ENCODE measurements at regions not wholly inside any gene's neighbourhood (a gene's known extent, or its start where the extent isn't known, plus 50 kb on each side); places are given as distances from the start of the nearest gene placed in this dataset.

GRCh38 chr5:175162036-175162435, 281.9 kb downstream of the DRD1 start:
- no peak for TF ChIP-seq CTCF (conservative IDR thresholded peaks at IDR 0.05; ENCODE audit: low read depth, low read length)
- no peak for TF ChIP-seq RAD21 (IDR thresholded peaks at IDR 0.05; ENCODE audit: low read length)
- no peak for TF ChIP-seq RFX5 (IDR thresholded peaks at IDR 0.05; ENCODE audit: low read depth, low read length)
- TF ChIP-seq POLR2A (IDR thresholded peaks at IDR 0.05; ENCODE audit: low read depth, low read length) = no peak
- TF ChIP-seq CEBPB (IDR thresholded peaks at IDR 0.05; ENCODE audit: low read depth, low read length) = no peak
